ENCODE measurements at regions not wholly inside any gene's neighbourhood (a gene's known extent, or its start where the extent isn't known, plus 50 kb on each side); places are given as distances from the start of the nearest gene placed in this dataset.

DNA sequence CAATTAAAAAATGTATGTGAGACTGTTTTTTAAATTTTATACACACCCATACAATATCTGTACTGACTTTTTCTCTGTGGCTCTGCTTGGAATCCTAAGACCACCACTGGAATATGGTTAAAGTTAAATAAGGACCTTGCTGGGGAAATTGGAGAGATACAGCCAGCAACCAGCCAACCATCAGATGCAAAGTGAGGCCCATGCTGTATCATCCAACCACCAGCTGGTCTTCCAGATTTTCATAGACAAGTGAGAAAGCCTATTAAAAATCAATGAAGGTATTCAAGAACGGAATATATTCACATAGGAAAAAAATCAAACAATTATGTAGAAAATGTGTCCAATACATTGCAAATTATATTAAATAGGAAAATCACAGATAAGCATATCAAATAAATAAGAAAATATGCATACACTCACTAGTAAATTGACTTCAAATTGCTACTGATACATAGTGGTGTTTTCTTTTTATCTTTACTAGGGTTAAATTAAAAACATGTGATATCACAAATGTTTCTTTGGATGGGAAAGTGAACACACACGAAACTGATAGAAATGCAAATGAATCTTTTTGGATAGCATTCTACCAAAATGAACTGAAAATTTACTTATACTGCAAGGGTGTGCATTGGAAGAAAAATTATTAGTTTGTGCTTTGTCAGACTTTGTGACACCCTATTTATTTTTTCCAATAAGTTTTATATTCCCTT, 1486.3 kb downstream of the BRINP3 start:
- H3K27ac ChIP-seq, result no peak overlapping the region
- TF ChIP-seq, protein P1, sequence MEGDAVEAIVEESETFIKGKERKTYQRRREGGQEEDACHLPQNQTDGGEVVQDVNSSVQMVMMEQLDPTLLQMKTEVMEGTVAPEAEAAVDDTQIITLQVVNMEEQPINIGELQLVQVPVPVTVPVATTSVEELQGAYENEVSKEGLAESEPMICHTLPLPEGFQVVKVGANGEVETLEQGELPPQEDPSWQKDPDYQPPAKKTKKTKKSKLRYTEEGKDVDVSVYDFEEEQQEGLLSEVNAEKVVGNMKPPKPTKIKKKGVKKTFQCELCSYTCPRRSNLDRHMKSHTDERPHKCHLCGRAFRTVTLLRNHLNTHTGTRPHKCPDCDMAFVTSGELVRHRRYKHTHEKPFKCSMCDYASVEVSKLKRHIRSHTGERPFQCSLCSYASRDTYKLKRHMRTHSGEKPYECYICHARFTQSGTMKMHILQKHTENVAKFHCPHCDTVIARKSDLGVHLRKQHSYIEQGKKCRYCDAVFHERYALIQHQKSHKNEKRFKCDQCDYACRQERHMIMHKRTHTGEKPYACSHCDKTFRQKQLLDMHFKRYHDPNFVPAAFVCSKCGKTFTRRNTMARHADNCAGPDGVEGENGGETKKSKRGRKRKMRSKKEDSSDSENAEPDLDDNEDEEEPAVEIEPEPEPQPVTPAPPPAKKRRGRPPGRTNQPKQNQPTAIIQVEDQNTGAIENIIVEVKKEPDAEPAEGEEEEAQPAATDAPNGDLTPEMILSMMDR (IDR thresholded peaks at IDR 0.05), result no peak
- TF ChIP-seq ZFX (IDR thresholded peaks at IDR 0.05; ENCODE audit: borderline replicate concordance), result no peak

DNA sequence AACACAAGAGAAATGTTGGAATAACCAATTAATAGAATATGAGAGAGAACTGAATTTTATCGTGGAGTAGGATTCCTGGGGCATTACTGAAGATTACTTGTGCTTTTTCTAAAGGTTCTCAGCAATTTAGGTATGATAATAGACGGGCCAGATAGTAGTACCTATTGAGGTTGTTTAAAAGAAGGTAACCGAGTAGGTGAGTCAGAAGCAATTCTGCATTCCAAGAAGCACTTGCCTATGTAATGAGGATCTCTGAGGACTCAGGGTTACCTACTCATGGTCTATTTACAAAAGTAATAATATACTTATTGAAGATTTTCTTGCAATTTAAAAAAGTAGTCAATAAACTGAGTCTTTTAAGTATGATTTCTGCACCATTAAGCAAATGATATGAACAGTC, 1469.8 kb downstream of the BRINP3 start:
- TF ChIP-seq ZFX (IDR thresholded peaks at IDR 0.05; ENCODE audit: borderline replicate concordance), result no peak
- TF ChIP-seq, protein P1 (IDR thresholded peaks at IDR 0.05), result no peak

DNA sequence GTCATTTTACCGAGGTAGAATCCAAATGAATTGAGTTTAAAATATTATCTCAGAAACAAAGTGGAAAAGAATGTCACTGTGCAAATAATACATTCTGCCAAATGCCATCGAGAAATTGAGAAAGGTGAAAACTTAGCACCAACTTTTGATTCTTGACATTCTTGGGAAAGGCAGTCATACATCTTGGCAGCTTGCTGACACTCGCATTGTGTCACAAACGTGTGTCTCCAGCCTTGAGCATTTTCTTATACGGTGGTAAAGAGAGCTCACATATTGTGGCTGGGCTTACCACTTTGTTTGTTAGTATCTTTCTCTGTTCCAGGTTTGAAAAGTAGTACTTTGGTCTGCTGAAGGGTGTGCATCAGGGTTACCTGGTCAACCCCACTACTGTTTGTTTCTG, 1456.1 kb downstream of the BRINP3 start:
- TF ChIP-seq, protein P1 (IDR thresholded peaks at IDR 0.05), result no peak
- no peak for TF ChIP-seq ZFX (IDR thresholded peaks at IDR 0.05; ENCODE audit: borderline replicate concordance)
- H3K27ac ChIP-seq, result no peak overlapping the region

More for the DNA sequence above, 1469.8 kb downstream of the BRINP3 start:
- no peak overlapping the region for H3K27ac ChIP-seq

DNA sequence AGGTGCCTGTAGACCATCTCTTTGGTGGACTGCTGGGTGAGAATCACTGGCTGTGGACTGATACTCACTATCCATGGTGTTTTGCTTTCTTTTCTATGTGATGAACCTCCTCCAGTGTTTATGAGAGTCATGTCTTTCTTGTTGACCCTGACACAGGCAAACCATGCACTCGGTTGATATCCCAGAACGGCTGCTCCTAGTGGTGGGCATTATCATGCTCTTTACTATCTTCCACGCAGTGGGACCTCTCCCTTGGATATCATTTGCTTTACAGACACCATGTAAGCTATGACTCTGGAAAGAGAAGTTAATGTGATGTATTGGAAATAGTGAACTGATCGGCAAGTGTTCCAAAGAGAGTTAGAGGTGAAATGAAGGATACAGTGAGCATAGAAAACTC, 1455.6 kb downstream of the BRINP3 start:
- TF ChIP-seq ZFX (IDR thresholded peaks at IDR 0.05; ENCODE audit: borderline replicate concordance), result no peak
- TF ChIP-seq, protein P1 (IDR thresholded peaks at IDR 0.05), result no peak
- no peak overlapping the region for H3K27ac ChIP-seq

DNA sequence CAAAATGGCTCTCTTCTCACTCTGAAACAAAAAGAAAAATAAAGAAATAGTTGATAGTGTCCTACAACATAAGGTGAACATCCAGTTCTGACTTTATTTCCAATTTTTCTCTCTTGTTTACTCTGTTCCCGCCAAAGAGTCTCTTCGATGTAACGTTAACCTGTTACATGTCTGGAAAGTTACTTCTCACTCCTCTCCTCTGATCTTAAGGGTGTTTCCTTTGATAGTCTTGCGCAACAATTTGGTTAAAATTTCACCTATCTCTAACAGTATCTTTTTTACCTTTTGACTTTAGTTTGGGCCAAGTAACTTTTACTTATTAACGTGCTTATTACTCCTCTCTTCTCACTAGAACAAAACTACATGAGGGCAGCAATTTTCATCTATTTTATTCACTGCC, 1450.2 kb downstream of the BRINP3 start:
- H3K27ac ChIP-seq, result no peak overlapping the region
- no peak for TF ChIP-seq ZFX (IDR thresholded peaks at IDR 0.05; ENCODE audit: borderline replicate concordance)
- TF ChIP-seq, protein P1 (IDR thresholded peaks at IDR 0.05), result no peak

DNA sequence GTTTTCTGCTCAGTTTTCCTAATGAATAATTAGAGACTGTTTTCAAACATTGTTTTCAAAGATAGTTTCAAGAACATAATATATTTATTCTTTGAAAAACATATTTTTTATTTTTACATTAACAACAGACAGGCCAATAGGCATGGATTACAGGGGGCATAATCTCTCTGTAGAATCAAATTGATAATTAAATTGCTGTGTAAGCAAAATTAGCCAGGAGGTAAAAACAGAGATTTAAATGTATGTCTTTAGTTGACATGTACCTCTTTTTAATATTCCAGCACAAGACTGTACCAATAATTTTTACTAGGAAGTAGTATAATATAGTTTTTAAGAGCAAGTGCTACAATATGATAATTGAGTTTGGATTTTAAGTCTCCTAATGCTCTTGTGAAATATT, 1444.5 kb downstream of the BRINP3 start:
- TF ChIP-seq ZFX (IDR thresholded peaks at IDR 0.05; ENCODE audit: borderline replicate concordance), result no peak
- TF ChIP-seq, protein P1 (IDR thresholded peaks at IDR 0.05), result no peak

DNA sequence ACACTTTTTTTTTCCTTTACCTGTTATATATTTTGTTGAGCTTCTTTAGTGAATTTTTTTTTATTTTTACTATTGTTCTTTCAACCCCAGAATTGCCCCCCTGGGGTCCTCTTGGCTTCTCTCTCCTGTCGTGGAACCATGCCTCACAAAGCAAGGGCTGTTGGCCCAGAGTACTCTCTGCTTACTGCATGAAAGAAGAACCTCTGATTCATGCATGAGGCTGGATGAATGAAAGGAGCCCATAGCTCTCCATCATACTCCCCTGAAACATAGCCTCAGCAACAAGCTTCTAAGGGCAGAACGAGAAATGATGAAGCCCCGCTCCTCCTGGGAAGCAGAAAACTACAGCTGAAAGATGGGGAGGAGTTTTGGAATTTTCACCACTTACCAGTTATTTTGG, 1441.0 kb downstream of the BRINP3 start:
- TF ChIP-seq, protein P1 (IDR thresholded peaks at IDR 0.05), result no peak
- no peak for TF ChIP-seq ZFX (IDR thresholded peaks at IDR 0.05; ENCODE audit: borderline replicate concordance)
- no peak overlapping the region for H3K27ac ChIP-seq

More for the DNA sequence above, 1444.5 kb downstream of the BRINP3 start:
- no peak overlapping the region for H3K27ac ChIP-seq

Data from 22Rv1 (cell line).